Cardiac muscle cell (in vitro differentiated cells and primary cell): ENCODE measurements at regions not wholly inside any gene's neighbourhood (a gene's known extent, or its start where the extent isn't known, plus 50 kb on each side); places are given as distances from the start of the nearest gene placed in this dataset.

Experiments
- DNase-seq, 2 donors: peaks; one replicate each; pipeline versions ENCODE4 v3.0.0 to v3.0.0-alpha.2; 2010 to 2017; ENCODE audit warnings: low read depth in 1 of 2, low spot score in 1 of 2
- H3K27ac ChIP-seq: fragments of 200-600 bp; sonication (generic); 2 replicates; pipeline ENCODE4 v1.5.1; 2016
- H3K27me3 ChIP-seq: fragments of 200-600 bp; sonication (generic); 2 replicates; pipeline ENCODE4 v1.6.0; 2016; ENCODE audit warnings: control low read depth
- H3K36me3 ChIP-seq: fragments of 200-600 bp; sonication (generic); 2 replicates; pipeline ENCODE4 v1.5.1; 2016; ENCODE audit warnings: control low read depth
- H3K4me1 ChIP-seq: fragments of 200-600 bp; sonication (generic); 2 replicates; pipeline ENCODE4 v1.8.1; 2017; ENCODE audit warnings: low read depth, mild to moderate bottlenecking, mixed run types
- H3K4me3 ChIP-seq: fragments of 200-600 bp; sonication (generic); 2 replicates; pipeline ENCODE4 v1.5.1; 2016; ENCODE audit warnings: mild to moderate bottlenecking
- H3K9me3 ChIP-seq: fragments of 200-600 bp; sonication (generic); 2 replicates; pipeline ENCODE4 v1.5.1; 2017; ENCODE audit warnings: low read depth, mild to moderate bottlenecking, control low read depth
- CTCF ChIP-seq: IDR thresholded peaks from 2 replicates; pipeline ENCODE4 v1.5.1; 2012; ENCODE audit warnings: low read depth, mild to moderate bottlenecking, low read length

GRCh38 chr6:12585497-12585958, 131.0 kb upstream of the PHACTR1 start:
- no peak for TF ChIP-seq CTCF
- Histone ChIP-seq H3K9me3 (no peaks in the 10 kb centered on the region), H3K27ac (no peak overlapping the region), H3K36me3 (no peaks in the 10 kb centered on the region), H3K4me3 (no peak overlapping the region), H3K4me1 (no peaks in the 10 kb centered on the region), H3K27me3 (no peaks in the 10 kb centered on the region)
- peak in 1 of 2 donors; percentile 84 for DNase-seq

DNA sequence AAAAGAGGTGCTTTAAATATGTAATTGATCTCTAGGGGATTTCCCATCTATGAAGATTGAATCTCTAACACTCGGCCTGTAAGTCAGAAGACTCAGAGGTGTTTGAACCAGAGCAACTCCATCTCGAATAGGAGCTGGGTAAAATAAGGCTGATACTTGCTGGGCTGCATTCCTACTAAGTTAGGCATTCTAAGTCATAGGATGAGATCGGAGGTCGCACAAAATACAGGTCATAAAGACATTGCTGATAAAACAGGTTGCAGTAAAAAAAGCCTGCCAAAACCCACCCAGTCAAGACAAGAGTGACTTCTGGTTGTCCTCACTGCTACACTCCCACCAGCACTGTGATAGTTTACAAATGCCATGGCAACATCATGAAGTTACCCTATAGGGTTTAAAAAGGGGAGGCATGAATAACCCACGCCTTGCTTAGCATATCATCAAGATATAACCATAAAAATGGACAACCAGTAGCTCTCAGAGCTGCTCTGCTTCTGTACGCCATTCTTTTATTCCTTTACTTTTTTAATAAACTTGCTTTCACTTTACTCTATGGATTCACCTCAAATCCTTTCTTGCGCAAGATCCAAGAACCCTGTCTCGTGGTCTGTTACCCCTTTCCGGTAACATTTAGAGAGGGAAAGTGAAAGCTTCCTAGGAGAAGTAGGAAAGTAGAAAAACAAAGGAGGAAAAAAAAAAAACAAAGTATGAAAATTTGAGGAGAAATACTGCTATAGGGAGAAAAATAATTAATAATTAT, 129.7 kb upstream of the PHACTR1 start:
- Histone ChIP-seq H3K9me3 (no peaks in the 10 kb centered on the region), H3K36me3 (no peaks in the 10 kb centered on the region), H3K27me3 (no peaks in the 10 kb centered on the region), H3K27ac (no peak overlapping the region), H3K4me3 (no peak overlapping the region), H3K4me1 (no peaks in the 10 kb centered on the region)
- no peak for DNase-seq
- no peak for TF ChIP-seq CTCF

GRCh38 chr6:12590901-12591300, 125.7 kb upstream of the PHACTR1 start:
- DNase-seq: peak in 1 of 2 donors; percentile 69
- Histone ChIP-seq H3K9me3 (no peaks in the 10 kb centered on the region), H3K27me3 (no peaks in the 10 kb centered on the region), H3K27ac (no peak overlapping the region), H3K4me1 (no peaks in the 10 kb centered on the region), H3K4me3 (no peak overlapping the region), H3K36me3 (no peaks in the 10 kb centered on the region)
- no peak for TF ChIP-seq CTCF

GRCh38 chr6:12592634-12593033, 123.9 kb upstream of the PHACTR1 start:
- Histone ChIP-seq H3K9me3 (no peaks in the 10 kb centered on the region), H3K4me1 (no peaks in the 10 kb centered on the region), H3K36me3 (no peaks in the 10 kb centered on the region), H3K27me3 (no peaks in the 10 kb centered on the region), H3K4me3 (no peak overlapping the region), H3K27ac (no peak overlapping the region)
- DNase-seq: no peak
- TF ChIP-seq CTCF: no peak

- TF ChIP-seq CTCF: no peak
- no peaks in the 10 kb centered on the region for H3K9me3 ChIP-seq
- no peak overlapping the region for H3K27ac ChIP-seq
- H3K27me3 ChIP-seq: no peaks in the 10 kb centered on the region
- no peak for DNase-seq
- no peaks in the 10 kb centered on the region for H3K36me3 ChIP-seq
- no peaks in the 10 kb centered on the region for H3K4me1 ChIP-seq
- no peak overlapping the region for H3K4me3 ChIP-seq
These were observed 122.6 kb upstream of the PHACTR1 start for GRCh38 chr6:12593771-12594529.
